Small intestine (tissue), 7 donors: ENCODE measurements at regions not wholly inside any gene's neighbourhood (a gene's known extent, or its start where the extent isn't known, plus 50 kb on each side); places are given as distances from the start of the nearest gene placed in this dataset.

Experiments used
- DNase-seq, 2 donors: peaks; one replicate each; pipeline versions ENCODE4 v3.0.0 to v3.0.0-alpha.2; 2013
- FAIRE-seq: peaks from 2 replicates; lab custom pipeline; 2012; peaks lifted over from hg19 to GRCh38; lab: Jason Lieb, UNC
- H3K27ac ChIP-seq, 3 donors: one replicate each; pipeline ENCODE4 v1.5.1; 2013; ENCODE audit warnings: low read length in 2 of 3, mild to moderate bottlenecking in 2 of 3, control low read depth in 1 of 3, inconsistent platforms in 1 of 3, low read depth in 1 of 3, moderate library complexity in 1 of 3
- H3K27me3 ChIP-seq, 3 donors: one replicate each; pipeline ENCODE4 v1.6.1; 2013; ENCODE audit warnings: low read length in 3 of 3, inconsistent platforms in 1 of 3; ENCODE audit not compliant: control insufficient read depth in 3 of 3, insufficient read depth in 3 of 3
- H3K36me3 ChIP-seq, 3 donors: one replicate each; pipeline ENCODE4 v1.6.1; 2013; ENCODE audit warnings: low read length in 3 of 3, inconsistent platforms in 1 of 3, low read depth in 1 of 3, mild to moderate bottlenecking in 1 of 3, moderate library complexity in 1 of 3; ENCODE audit not compliant: control insufficient read depth in 3 of 3, insufficient read depth in 2 of 3
- H3K4me1 ChIP-seq, 3 donors: one replicate each; pipeline ENCODE4 v1.6.1; 2013; ENCODE audit warnings: low read length in 2 of 3, inconsistent platforms in 1 of 3, low read depth in 1 of 3, mild to moderate bottlenecking in 1 of 3, moderate library complexity in 1 of 3; ENCODE audit not compliant: control insufficient read depth in 3 of 3, insufficient read depth in 2 of 3
- H3K4me3 ChIP-seq, 3 donors: one replicate each; pipeline ENCODE4 v1.5.1; 2013; ENCODE audit warnings: low read length in 3 of 3, control low read depth in 1 of 3, inconsistent platforms in 1 of 3, low read depth in 1 of 3, mild to moderate bottlenecking in 1 of 3, moderate library complexity in 1 of 3
- H3K9me3 ChIP-seq, 2 donors: one replicate each; pipeline ENCODE4 v1.6.1; 2013; ENCODE audit warnings: low read depth in 1 of 2, low read length in 1 of 2; ENCODE audit not compliant: control insufficient read depth in 2 of 2, insufficient read depth in 1 of 2
- WGBS, 3 donors: extraction: QIAGEN DNeasy Blood & Tissue Kit; methylation state at CpG; one replicate each; pipeline ENCODE4 v1.1.7; 2013; 5-methylcytosine and 5-hydroxymethylcytosine counted together
- donor health status: healthy with polysubstance abuse.
- donor health status: control.
- donor health status: control.
- donor health status: Bipolar disorder and iron deficiency.
- donor health status: healthy.

- Histone ChIP-seq H3K27me3 (no peaks in the 10 kb centered on the region), H3K4me1 (peaks cover 0 to 27% (median 0%) of the 10 kb centered on the region in 3 donors), H3K9me3 (no peaks in the 10 kb centered on the region), H3K36me3 (no peaks in the 10 kb centered on the region), H3K4me3 (no peak overlapping the region), H3K27ac (peak overlapping the region in 1 of 3 donors; percentile 62)
- DNase-seq: no peak
- FAIRE-seq: no peak
- WGBS, 3 donors: 79 to 90% (median 86%) methylated on average over 2 of the region's 2 CpGs
These were observed 138.9 kb upstream of the STX18 start for GRCh38 chr4:4680758-4681157.

GRCh38 chr4:4680243-4680642, 138.4 kb upstream of the STX18 start:
- Histone ChIP-seq H3K27ac (peak overlapping the region in 1 of 3 donors; percentile 62), H3K27me3 (no peaks in the 10 kb centered on the region), H3K9me3 (no peaks in the 10 kb centered on the region), H3K36me3 (no peaks in the 10 kb centered on the region), H3K4me3 (no peak overlapping the region), H3K4me1 (peaks cover 0 to 27% (median 0%) of the 10 kb centered on the region in 3 donors)
- FAIRE-seq (no peak), DNase-seq (no peak)
- WGBS, 3 donors: 95 to 99% (median 96%) methylated on average over 4 of the region's 4 CpGs

- Histone ChIP-seq H3K36me3 (no peaks in the 10 kb centered on the region), H3K4me3 (no peak overlapping the region), H3K27ac (peak overlapping the region in 1 of 3 donors; percentile 39), H3K9me3 (no peaks in the 10 kb centered on the region), H3K4me1 (peaks cover 0 to 23% (median 0%) of the 10 kb centered on the region in 3 donors), H3K27me3 (no peaks in the 10 kb centered on the region)
- peak in 1 of 2 donors; percentile 46 for DNase-seq
- 60 to 88% (median 77%) methylated on average over 23 of the region's 23 CpGs for WGBS, 3 donors
- no peak for FAIRE-seq
These were observed 136.0 kb upstream of the STX18 start for GRCh38 chr4:4677556-4678522.

- DNase-seq: no peak
- FAIRE-seq: no peak
These were observed 133.8 kb upstream of the STX18 start for GRCh38 chr4:4675641-4676040.

GRCh38 chr4:4675051-4675581, 133.3 kb upstream of the STX18 start:
- Histone ChIP-seq H3K4me1 (peaks cover 0 to 12% (median 0%) of the 10 kb centered on the region in 3 donors), H3K27me3 (no peaks in the 10 kb centered on the region), H3K9me3 (no peaks in the 10 kb centered on the region), H3K36me3 (no peaks in the 10 kb centered on the region), H3K27ac (no peak overlapping the region), H3K4me3 (no peak overlapping the region)
- WGBS, 3 donors: 89 to 92% (median 90%) methylated on average over 3 of the region's 3 CpGs
- DNase-seq: no peak
- FAIRE-seq: no peak

More at GRCh38 chr4:4675641-4676040, 133.8 kb upstream of the STX18 start:
- peaks cover 0 to 12% (median 0%) of the 10 kb centered on the region in 3 donors for H3K4me1 ChIP-seq
- no peak overlapping the region for H3K27ac ChIP-seq
- no peaks in the 10 kb centered on the region for H3K27me3 ChIP-seq
- H3K9me3 ChIP-seq: no peaks in the 10 kb centered on the region
- no peaks in the 10 kb centered on the region for H3K36me3 ChIP-seq
- H3K4me3 ChIP-seq: no peak overlapping the region

GRCh38 chr4:4673070-4673469, 131.2 kb upstream of the STX18 start:
- Histone ChIP-seq H3K36me3 (no peaks in the 10 kb centered on the region), H3K27ac (peak overlapping the region in 1 of 3 donors; percentile 5), H3K4me1 (peaks cover 0 to 12% (median 0%) of the 10 kb centered on the region in 3 donors), H3K4me3 (no peak overlapping the region), H3K27me3 (no peaks in the 10 kb centered on the region), H3K9me3 (no peaks in the 10 kb centered on the region)
- 50 to 60% (median 57%) methylated on average over 19 of the region's 19 CpGs for WGBS, 3 donors
- FAIRE-seq: no peak
- DNase-seq: peak; percentile 10 to 45

GRCh38 chr4:4672402-4672801, 130.6 kb upstream of the STX18 start:
- peak overlapping the region in 1 of 3 donors; percentile 5 for H3K27ac ChIP-seq
- DNase-seq (peak; percentile 58 to 76), FAIRE-seq (no peak)
- WGBS, 3 donors: 27 to 55% (median 34%) methylated on average over 8 of the region's 8 CpGs
- H3K4me3 ChIP-seq: no peak overlapping the region
- H3K4me1 ChIP-seq: peaks cover 0 to 8% (median 0%) of the 10 kb centered on the region in 3 donors
- H3K9me3 ChIP-seq: no peaks in the 10 kb centered on the region
- no peaks in the 10 kb centered on the region for H3K36me3 ChIP-seq
- no peaks in the 10 kb centered on the region for H3K27me3 ChIP-seq

- H3K9me3 ChIP-seq: no peaks in the 10 kb centered on the region
- DNase-seq (no peak), FAIRE-seq (no peak)
- H3K4me1 ChIP-seq: peaks cover 0 to 6% (median 0%) of the 10 kb centered on the region in 3 donors
- H3K27ac ChIP-seq: peak overlapping the region in 1 of 3 donors; percentile 3
- no peak overlapping the region for H3K4me3 ChIP-seq
- no peaks in the 10 kb centered on the region for H3K27me3 ChIP-seq
- H3K36me3 ChIP-seq: no peaks in the 10 kb centered on the region
- 47 to 66% (median 53%) methylated on average over 5 of the region's 5 CpGs for WGBS, 3 donors
These were observed 130.0 kb upstream of the STX18 start for GRCh38 chr4:4671774-4672349.
